WTC11 (cell line): ENCODE measurements at regions not wholly inside any gene's neighbourhood (a gene's known extent, or its start where the extent isn't known, plus 50 kb on each side); places are given as distances from the start of the nearest gene placed in this dataset.
"Not testable (repeated sequence)": the region's sequence is repeated elsewhere in the genome, so short reads cannot be mapped to it uniquely, and the experiment has no call there.

Source experiments
- ATAC-seq: fragments of 200-7000 bp; cut with Tn5 transposase; 2 replicates; pipeline ENCODE4 v1.10.0; 2021; ENCODE audit warnings: mild to moderate bottlenecking, moderate library complexity
- CTCF ChIA-PET: fragments of 300-600 bp; sonication (Branson Sonifier 250); formaldehyde crosslinking; loops from one replicate; lab custom pipeline; 2021; ENCODE audit warnings: antibody characterized with exemption; lab: Charles Lee
- POLR2A ChIA-PET: fragments of 350-600 bp; sonication (Branson Sonifier 250); formaldehyde crosslinking; loops from one replicate; lab custom pipeline; 2021; ENCODE audit warnings: antibody characterized with exemption; lab: Charles Lee
- DNase-seq: peaks from one replicate; pipeline ENCODE4 v3.0.0; 2021; ENCODE audit warnings: low spot score
- H3K27ac Mint-ChIP-seq: 2 replicates; pipeline ENCODE4 v1.8.0; 2021; ENCODE audit warnings: mixed read lengths
- H3K27me3 Mint-ChIP-seq: 2 replicates; pipeline ENCODE4 v1.8.0; 2021; ENCODE audit warnings: low read depth, mild to moderate bottlenecking, moderate library complexity, mixed read lengths
- H3K36me3 Mint-ChIP-seq: 2 replicates; pipeline ENCODE4 v1.8.0; 2021; ENCODE audit warnings: mixed read lengths
- H3K4me1 Mint-ChIP-seq: 2 replicates; pipeline ENCODE4 v1.8.0; 2022; ENCODE audit warnings: mixed read lengths
- H3K4me3 Mint-ChIP-seq: 2 replicates; pipeline ENCODE4 v1.8.0; 2021; ENCODE audit warnings: mild to moderate bottlenecking, moderate library complexity, mixed read lengths
- H3K9me3 Mint-ChIP-seq: 2 replicates; pipeline ENCODE4 v1.8.0; 2021; ENCODE audit warnings: mixed read lengths
- AFF4 ChIP-seq: sonication (generic); formaldehyde crosslinking; IDR thresholded peaks from 2 replicates; pipeline ENCODE4 v1.8.1; 2023; ENCODE audit warnings: mild to moderate bottlenecking, missing genetic modification reagents, borderline replicate concordance
- ATF1 ChIP-seq: sonication (generic); formaldehyde crosslinking; IDR thresholded peaks from 2 replicates; pipeline ENCODE4 v1.8.1; 2023; ENCODE audit warnings: mild to moderate bottlenecking, moderate library complexity, missing genetic modification reagents
- ESRRA ChIP-seq: sonication (generic); formaldehyde crosslinking; IDR thresholded peaks from 2 replicates; pipeline ENCODE4 v1.8.1; 2022; ENCODE audit warnings: mild to moderate bottlenecking, missing genetic modification reagents, borderline replicate concordance
- GTF2I ChIP-seq: fragments of 250-450 bp; sonication (Bioruptor Pico); conservative IDR thresholded peaks from 2 replicates; pipeline ENCODE4 v1.4.0; 2021; ENCODE audit warnings: mild to moderate bottlenecking
- KAT7 ChIP-seq: sonication (generic); formaldehyde crosslinking; IDR thresholded peaks from 2 replicates; pipeline ENCODE4 v1.8.1; 2023; ENCODE audit warnings: missing genetic modification reagents, mild to moderate bottlenecking, borderline replicate concordance
- NFATC4 ChIP-seq: fragments of 250-450 bp; sonication (Bioruptor Pico); IDR thresholded peaks from 2 replicates; pipeline ENCODE4 v1.9.0; 2021; ENCODE audit warnings: mild to moderate bottlenecking
- NFE2L1 ChIP-seq: sonication (generic); formaldehyde crosslinking; IDR thresholded peaks from 2 replicates; pipeline ENCODE4 v1.8.1; 2023; ENCODE audit warnings: missing genetic modification reagents
- NR3C1 ChIP-seq: sonication (generic); formaldehyde crosslinking; conservative IDR thresholded peaks from 2 replicates; pipeline ENCODE4 v1.8.1; 2023; ENCODE audit warnings: low read depth, mild to moderate bottlenecking, missing genetic modification reagents
- SP1 ChIP-seq: sonication (generic); formaldehyde crosslinking; conservative IDR thresholded peaks from 2 replicates; pipeline ENCODE4 v1.8.1; 2022; ENCODE audit warnings: missing genetic modification reagents
- TEAD4 ChIP-seq: sonication (generic); formaldehyde crosslinking; IDR thresholded peaks from 2 replicates; pipeline ENCODE4 v1.8.0; 2022; ENCODE audit warnings: mild to moderate bottlenecking, missing genetic modification reagents
- ZNF138 ChIP-seq: sonication (generic); formaldehyde crosslinking; conservative IDR thresholded peaks from 2 replicates; pipeline ENCODE4 v1.8.1; 2022; ENCODE audit warnings: mild to moderate bottlenecking, moderate library complexity, missing genetic modification reagents
- ZNF671 ChIP-seq: fragments of 250-450 bp; sonication (Bioruptor Pico); IDR thresholded peaks from 2 replicates; pipeline ENCODE4 v1.8.0; 2021; ENCODE audit warnings: mild to moderate bottlenecking
- TF ChIP-seq, protein P1 (sequence below): fragments of 250-450 bp; sonication (Bioruptor Pico); conservative IDR thresholded peaks from 2 replicates; pipeline ENCODE4 v1.9.0; 2021; ENCODE audit warnings: mild to moderate bottlenecking

DNA sequence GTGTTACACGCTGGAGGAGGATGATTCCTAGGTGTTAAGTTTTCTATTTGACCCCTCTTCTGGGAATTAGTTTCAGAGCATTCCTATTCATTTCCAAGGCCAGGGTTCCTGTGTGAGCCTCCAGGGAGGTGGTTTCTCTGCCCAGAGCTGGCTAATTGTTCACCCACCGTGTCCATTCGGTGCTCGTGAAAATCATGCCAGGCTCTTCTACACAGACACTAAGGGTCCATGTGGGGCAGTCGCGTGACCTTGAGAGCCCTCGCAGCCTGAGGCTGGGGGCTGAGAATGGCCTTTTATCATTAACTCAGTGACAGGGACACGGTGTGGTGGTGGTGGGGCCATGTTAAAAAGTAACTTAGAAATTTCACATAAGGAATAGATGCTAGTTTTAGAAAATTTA lies 83.7 kb downstream of the EMX2 start (continued):
- TF ChIP-seq, protein P1, sequence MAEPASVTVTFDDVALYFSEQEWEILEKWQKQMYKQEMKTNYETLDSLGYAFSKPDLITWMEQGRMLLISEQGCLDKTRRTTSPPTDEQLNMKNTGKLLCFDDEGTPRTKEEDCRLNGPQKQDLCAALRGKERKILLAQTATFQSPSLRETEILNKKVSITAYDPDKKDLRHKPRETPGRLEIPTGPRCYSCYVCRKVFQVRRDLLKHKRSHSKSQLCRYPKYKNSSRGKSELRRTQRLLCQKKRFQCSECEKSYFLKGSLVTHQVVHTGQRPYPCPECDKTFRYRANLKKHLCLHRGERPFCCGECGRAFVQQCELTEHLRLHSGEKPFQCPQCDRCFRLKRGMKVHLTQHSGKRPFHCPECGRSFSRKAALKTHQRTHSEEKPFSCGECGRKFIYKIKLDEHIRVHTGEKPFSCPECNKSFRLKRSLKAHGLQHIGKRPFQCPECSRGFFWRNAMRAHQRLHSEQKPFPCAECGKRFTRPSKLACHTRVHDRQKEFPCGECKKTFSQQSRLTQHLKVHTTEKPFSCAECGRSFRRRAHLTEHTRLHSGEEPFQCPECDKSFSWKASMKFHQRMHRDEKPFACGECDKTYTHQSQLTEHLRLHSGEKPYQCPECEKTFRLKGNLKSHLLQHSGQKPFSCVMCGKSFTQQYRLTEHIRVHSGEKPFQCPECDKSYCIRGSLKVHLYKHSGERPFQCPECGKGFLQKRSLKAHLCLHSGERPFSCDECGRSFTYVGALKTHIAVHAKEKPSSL: no peak
- no peak for TF ChIP-seq GTF2I (CRISPR knock-in tag)

DNA sequence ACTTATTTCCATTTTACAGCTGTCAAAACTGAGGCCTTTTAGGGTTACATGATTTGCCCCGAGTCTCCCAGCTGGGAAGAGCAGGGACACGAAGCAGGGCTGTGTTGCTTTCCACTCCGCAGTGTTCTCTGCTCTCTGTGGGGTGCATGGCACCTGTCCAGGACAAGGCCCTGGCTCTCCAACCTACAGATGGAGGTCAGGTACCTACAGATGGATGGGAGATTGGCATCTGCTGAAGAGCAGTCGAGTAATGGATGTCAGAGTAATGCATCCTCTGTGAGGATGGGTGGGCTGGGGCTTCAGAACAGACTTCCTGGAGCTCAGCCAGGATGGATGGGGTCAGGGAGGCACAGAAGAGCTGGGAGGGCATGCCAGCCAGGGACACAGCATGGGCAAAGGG lies 85.0 kb downstream of the EMX2 start:
- no peak for ATAC-seq
- Mint-ChIP-seq H3K36me3 (peaks cover 2% of the 10 kb centered on the region; the same call in 1 of the 2 replicates), H3K9me3 (peaks cover 14% of the 10 kb centered on the region), H3K4me1 (no peaks in the 10 kb centered on the region), H3K4me3 (no peak overlapping the region), H3K27me3 (no peaks in the 10 kb centered on the region), H3K27ac (no peak overlapping the region)
- ChIA-PET CTCF (no interaction called here), POLR2A (no interaction called here)
- DNase-seq: no peak
- TF ChIP-seq NFATC4 (no peak), ZNF671 (CRISPR knock-in tag) (no peak), KAT7 (no peak), SP1 (CRISPR knock-in tag) (no peak), TEAD4 (no peak), NR3C1 (CRISPR knock-in tag) (no peak), ZNF138 (CRISPR knock-in tag) (no peak), NFE2L1 (no peak), ATF1 (CRISPR knock-in tag) (no peak), AFF4 (CRISPR knock-in tag) (no peak)

GRCh38 chr10:117629717-117630116 lies 87.2 kb downstream of the EMX2 start:
- not testable (repeated sequence) for ATAC-seq, H3K4me1 Mint-ChIP-seq

DNA sequence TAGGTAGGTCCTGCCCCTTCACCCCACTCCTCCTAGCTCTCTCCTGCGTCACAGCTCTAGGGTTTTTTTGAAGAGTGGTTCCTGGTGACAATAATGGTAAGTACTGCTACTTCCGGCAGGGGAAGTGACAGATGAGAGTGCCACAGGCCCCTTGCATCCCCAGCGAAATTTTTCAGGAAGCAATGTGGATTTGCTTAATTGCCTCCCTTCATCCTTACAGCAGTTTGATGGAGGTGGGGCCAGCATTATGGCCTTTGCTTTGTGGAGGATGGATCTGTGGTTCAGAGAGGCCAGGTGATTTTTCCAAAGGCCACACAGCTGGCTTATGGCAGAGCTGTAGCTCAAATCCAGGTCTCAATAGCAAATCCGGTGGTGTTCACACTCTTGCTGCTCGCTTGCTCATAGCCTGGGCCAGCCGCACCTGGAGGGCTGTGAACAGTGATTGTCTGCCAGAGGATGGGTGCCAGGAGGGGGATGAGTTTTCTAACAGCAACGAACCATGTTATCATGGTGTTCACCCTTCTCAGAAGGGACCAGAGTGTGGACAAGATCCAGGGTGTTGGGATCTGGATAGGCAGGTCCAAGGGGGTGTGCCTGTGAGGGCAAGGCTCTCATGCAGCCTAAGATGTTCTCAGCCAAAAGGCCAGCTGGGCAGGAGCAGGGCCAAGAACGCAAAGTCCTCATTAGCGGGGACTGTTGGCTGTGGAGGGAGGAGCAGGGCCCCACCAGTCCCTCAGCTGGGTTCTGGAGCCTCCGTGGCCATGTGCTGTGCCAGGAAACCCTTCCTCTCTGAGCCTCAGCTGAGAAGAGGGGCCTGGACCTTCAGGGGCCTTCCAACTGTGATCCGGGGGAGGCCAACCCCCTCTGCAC lies 89.0 kb downstream of the EMX2 start:
- DNase-seq (no peak), ATAC-seq (no peak)
- no peak overlapping the region for H3K4me3 Mint-ChIP-seq
- no peak for TF ChIP-seq ESRRA (CRISPR knock-in tag)
- H3K36me3 Mint-ChIP-seq: no peaks in the 10 kb centered on the region
- H3K27ac Mint-ChIP-seq: no peak overlapping the region
- CTCF ChIA-PET: no interaction called here
- POLR2A ChIA-PET: no interaction called here
- H3K9me3 Mint-ChIP-seq: no peaks in the 10 kb centered on the region
- H3K27me3 Mint-ChIP-seq: no peaks in the 10 kb centered on the region
- H3K4me1 Mint-ChIP-seq: no peaks in the 10 kb centered on the region

More at GRCh38 chr10:117629717-117630116, 87.2 kb downstream of the EMX2 start:
- H3K36me3 Mint-ChIP-seq, POLR2A ChIA-PET, CTCF ChIA-PET, H3K4me3 Mint-ChIP-seq, H3K9me3 Mint-ChIP-seq, H3K27me3 Mint-ChIP-seq, DNase-seq, H3K27ac Mint-ChIP-seq: not testable (repeated sequence)
